UCSD-AML1 (cell line): ENCODE measurements at regions not wholly inside any gene's neighbourhood (a gene's known extent, or its start where the extent isn't known, plus 50 kb on each side); places are given as distances from the start of the nearest gene placed in this dataset.
A peak's percentile ranks its signal among the peaks of the same experiment; 100 is the strongest.
"Not testable (repeated sequence)": the region's sequence is repeated elsewhere in the genome, so short reads cannot be mapped to it uniquely, and the experiment has no call there.

Experiments used
- DNase-seq: peaks from one replicate; lab custom pipeline; 2025; ENCODE audit not compliant: unreplicated experiment; lab: John Stamatoyannopoulos, UW

DNA sequence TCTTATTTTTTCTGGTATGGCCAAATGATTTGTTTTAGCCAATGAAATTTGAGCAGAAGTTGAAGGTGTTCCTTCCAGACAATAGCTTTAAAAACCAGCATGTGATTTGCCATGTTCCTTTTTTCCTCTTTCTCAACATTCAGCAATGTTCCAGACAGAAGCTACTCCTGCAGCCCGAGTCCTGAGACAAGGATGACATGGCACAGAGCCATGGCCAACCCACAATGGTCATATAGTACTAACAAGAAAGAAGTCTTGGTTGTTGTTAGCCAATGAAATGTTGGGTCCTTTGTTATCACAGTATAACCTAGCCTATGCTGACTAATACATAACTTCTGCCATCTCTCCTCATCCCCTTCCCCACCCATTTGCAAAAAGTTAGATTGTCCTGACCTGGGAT lies 211.1 kb upstream of the STT3B start:
- DNase-seq: no peak

DNA sequence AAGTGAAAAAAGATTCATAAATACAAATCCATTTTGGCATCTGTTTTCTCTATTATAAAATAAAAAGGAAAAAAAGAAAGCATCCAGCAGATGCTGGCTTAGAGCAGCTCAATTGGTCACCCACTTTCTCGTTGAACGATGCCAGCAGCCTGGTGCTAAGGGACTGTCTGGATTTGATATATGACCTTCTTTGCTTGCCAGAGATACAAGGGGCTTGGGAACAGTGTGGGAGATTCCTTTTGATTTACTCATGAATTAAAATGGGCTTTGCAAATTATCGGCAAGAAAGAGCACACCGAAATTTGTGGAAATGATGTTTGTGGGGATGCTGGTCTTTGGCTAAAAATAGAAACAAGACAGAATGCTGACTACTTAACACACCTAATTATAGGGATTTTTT lies 210.3 kb upstream of the STT3B start:
- no peak for DNase-seq

DNA sequence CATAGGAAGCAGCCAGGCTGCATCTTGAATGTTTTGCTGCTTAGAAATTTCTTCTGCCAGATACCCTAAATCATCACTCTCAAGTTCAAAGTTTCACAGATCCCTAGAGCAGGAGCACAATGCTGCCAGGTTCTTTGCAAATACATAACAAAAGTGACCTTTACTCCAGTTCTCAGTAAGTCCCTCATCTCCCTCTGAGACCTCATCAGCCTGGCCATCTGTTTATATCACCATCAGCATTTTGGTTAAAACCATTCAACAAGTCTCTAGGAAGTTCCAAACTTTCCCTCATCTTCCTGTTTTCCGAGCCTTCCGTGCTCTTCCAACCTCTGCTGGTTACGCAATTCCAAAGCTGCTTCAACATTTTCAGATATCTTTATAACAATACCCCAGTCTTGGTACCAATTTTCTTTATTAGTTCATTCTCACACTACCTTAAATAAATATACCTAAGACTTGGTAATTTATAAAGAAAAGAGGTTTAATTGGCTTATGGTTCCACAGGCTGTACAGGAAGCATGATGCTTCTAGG lies 204.8 kb upstream of the STT3B start:
- not testable (repeated sequence) for DNase-seq

DNA sequence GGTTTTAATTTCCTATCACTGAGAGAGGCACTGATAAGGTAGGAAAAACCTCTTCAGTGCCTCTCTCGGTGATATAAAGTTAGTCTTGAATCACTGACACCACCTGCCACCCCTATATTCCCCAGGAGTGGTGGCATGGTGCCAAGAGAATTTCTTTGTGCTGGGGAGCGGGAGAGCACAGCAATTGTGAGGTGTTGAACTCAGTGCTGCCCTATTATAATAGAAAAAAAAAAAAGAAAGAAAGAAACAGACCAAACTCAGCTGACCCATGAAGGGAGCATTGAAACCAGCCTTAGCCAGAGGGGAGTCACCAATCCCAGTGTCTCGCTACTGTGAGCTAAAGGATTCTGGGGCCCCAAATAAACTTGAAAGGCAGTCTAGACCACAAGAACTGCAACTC lies 201.4 kb upstream of the STT3B start:
- DNase-seq: no peak

DNA sequence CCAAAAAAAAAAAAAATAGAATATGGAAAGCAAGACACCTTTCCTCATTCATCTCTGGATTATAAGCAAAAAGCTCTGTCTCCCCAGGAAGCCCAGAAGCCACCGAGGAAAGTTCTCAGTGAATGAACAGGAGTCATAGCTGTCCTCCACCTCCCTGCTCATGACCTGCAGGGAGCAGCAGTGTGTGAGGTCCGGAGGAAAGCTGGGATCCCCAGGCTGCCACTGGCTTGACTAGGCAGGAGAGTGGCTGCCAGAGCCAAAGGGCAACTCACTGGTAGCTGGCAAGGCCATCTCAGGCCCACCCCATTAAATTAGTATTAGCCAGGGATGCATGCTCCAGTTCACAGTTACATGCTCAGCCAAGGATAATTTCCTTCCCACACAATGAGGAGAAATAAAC lies 191.6 kb upstream of the STT3B start:
- peak; percentile 16 for DNase-seq

DNA sequence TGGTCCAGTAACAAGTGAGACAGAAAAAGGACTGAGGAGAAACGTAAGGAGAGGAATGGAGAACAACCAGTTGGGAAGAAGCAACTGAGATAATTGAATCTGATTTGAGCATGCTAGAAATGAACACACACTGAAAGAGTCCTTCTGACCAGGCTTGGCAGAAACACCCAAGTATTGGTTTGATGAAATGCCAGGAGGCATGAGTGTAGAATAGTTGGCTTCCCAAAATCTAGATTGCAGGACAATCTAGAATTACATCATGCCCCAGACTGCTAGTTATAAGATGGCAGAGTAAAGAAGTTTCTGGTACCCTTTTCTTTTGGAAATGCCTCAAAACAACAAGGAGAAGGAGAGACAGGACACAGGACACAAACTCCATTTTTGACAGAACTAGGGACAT lies 189.7 kb upstream of the STT3B start:
- DNase-seq: no peak

DNA sequence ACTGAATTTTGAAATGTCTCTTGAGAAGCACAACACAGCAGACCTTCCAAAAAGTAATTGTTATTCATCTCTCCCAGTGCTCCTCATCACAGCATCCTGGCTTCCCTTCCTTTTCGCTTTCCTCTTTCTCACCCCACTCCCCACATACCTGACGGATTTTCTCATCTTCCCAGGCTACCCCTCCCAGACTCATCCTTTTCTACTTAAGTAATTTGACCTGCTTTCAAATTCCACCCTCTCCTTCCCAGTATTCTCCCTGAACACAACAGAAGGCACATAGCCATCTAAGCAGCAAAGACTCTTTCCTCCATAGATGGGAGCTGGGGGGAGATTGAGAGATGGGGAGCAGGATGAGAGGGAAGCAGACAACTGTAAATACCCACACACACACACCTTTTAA lies 187.1 kb upstream of the STT3B start:
- no peak for DNase-seq

DNA sequence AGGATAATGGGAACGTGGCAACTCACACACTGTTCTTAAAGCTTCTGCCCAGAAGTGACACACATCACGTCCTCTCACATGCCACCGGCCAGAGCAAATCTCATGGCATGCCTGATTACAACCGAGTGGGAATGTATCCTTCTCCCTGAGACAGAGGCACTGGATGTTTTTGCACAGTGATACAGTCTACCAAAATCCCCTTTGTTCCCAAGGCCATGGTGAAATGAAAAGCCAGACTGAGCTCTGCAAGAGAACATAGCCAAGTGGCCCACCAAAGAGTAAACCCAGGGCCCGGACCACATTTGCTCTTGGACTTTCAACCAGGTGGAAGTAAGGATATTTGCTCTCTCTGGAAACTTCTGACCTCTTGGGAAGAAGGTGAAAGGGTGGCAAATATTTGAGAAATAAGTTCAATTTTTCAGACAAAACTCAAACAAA lies 186.2 kb upstream of the STT3B start:
- DNase-seq: no peak

DNA sequence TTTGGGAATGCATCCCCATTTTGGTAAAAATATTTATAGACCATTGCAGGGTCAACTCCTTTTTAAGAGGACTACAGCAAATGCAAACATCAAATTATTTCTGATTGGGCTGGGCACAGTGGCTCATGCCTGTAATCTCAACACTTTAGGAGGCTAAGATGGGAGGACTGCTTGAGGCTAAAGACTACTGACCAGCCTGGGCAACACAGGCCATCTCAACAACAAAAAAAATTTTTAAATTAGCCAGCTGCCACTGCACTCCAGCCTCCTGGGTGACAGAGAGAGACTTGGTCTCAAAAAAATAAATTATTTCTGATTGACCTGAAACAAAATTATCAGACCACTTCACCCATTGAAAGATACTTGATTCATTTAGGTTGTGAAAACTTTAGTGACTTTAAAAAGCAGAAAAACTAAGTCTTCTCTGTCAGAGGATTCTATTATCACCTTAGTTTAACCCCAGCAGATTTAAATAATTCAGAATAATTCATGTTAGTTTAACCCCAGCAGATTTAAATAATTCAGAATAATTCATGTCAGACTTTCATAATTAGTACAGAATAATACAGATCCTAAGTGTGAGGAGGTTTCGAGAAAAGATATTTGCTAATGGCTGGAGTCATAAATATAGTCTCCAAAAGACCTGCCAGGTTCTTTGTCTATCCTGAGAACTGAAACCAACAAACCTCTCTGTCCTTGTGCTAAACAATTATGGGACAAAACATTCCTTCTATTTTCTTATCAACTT lies 183.6 kb upstream of the STT3B start:
- DNase-seq: no peak

DNA sequence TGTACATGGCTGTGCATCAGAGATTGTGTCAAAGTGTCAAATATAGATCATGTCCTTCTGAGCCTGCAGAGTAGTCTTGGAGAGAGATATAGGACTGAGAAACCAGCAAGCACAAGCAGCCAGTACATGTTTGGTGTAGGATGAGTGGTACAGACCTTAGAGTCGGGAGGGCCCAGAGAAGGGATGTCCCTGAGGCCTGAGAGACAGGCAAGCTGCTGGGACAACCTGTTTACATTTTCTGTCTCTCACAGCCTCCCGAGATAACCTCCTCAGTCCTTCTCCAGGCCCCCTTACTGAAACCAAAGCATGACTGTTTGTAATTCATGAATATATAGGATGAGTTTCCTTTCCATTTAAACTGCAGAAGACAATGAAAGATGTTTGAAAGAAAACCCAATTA lies 182.4 kb upstream of the STT3B start:
- DNase-seq: no peak

DNA sequence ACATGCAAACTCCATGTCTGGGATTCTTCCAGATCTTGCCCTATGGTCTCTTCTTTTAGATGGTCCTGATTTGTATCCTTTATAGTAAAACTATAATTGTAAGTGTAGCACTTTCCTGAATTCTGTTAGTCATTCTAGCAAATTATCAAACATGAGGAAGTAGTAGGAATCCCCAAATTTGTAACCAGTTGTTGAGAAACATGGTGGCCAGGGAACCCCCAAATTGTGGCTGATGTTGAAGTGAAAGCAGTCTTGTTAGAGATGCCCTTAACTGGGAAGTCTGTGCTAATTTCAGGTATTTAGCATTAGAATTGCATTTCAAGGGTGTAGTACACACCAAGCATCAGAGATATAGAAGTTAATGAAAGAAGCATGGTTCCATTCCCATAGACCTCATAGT lies 180.4 kb upstream of the STT3B start:
- DNase-seq: no peak

DNA sequence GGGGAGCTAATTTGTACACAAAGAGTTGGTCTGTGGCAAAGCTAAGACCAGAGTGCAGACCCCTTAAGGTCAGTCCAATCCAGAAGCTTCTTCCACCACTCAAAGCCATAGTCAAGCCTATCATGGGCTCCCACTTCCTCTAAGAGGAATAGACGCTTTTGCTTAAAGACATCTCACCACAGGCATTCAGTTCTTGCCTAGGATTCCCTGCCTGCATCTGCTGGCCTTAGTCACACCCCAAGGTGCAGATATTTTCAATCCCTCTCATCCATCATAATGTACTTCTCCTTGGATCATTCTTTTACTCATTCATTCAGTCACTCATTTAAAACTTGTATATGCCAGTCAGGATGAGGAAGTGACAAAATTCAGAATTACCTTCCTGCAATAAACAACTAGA lies 179.6 kb upstream of the STT3B start:
- DNase-seq: no peak

DNA sequence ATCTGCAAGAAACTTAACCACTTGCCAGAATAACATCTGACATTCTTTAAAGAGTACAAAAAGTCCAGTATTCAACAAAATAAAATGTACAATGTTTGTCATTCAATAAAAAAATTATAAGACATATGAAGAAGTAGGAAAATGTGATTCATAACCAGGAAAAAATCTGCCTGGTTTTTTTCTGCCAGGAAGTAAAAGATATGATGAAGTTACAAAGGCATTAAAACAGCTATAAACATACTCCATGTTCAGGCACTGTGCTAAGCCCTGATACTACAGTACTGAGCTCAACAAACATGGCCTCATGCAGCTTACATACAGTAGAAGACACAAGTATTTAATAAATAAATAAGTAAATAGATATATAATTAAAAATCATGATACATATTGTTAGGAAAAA lies 178.4 kb upstream of the STT3B start:
- DNase-seq: no peak

DNA sequence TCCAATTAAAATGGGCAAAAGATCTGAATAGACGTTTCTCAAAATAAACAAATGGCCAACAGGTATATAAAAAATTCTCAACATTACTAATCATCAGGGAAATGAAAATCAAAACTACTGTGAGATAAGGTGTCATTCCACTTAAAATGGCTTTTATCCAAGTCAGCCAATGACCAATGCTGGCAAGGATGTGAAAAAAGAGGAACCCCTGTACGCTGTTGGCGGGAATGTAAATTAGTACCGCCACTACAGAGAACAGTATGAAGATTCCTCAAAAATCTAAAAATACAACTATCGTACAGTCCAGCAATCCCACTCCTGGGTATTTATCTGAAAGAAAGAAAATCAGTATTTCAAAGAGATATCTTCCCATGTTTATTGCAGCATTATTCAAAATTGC lies 176.9 kb upstream of the STT3B start:
- DNase-seq: no peak

DNA sequence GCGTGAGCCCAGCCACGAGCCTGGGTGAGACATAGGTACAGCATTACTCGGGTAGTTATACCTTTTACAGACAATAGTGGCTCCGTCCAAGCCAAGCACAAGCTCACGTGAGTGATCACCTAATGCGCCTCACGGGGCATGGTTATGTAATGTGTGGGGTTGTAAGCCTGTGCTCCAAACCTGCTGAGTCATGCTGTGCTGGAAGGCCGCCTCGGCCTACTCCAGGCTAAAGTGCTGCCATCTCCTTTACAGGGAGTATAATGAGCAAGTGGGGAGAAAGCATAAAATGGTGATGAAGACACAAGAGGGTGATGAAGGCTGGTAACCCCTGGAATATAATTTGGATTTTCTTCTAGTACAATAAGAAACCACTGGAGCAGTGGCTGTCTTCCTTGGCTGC lies 175.8 kb upstream of the STT3B start:
- no peak for DNase-seq

DNA sequence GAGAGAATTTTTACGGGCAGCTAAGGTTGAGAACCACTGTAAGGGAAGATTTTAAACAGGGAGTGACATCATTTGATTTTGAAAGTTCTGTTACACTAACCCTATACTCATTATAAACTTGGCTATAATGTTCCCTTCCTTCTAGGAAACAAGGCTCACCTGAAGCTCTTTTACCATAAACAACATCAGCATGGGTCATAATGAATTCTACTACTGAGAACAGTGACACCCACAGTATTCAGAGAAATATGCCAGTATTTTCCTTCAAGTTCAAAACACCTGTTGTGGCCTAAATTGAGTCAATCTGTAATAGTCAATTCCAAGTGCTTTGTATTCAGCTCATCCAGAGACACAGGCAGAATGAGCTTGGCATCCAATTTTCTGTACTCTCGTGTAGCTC lies 175.3 kb upstream of the STT3B start:
- no peak for DNase-seq

DNA sequence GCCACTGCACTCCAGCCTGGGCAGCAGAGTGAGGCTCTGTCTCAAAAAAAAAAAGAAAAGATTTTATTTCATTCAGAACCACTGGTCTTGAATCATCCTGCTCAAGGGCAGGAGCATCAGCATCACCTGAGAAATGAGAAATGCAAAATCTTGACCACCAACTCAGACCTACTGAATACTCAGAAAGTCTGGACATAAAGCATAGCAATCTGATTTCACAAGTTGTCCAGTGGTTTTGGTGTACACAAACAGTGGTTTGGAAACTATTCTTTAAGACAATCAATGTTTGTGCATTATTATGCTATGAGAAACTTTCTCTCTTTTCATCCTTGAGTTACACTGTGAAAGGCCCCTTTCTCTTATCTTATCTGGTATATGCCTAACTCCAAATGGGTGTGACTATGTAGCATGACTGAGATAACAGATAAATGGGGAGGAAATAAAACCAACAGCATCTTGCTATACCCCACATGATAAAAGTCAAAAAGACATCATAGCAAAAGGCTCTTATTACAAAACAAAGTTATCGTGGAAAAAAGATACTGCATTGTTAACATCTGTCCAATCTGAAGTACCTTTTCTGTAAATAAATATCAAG lies 174.2 kb upstream of the STT3B start:
- DNase-seq: no peak

DNA sequence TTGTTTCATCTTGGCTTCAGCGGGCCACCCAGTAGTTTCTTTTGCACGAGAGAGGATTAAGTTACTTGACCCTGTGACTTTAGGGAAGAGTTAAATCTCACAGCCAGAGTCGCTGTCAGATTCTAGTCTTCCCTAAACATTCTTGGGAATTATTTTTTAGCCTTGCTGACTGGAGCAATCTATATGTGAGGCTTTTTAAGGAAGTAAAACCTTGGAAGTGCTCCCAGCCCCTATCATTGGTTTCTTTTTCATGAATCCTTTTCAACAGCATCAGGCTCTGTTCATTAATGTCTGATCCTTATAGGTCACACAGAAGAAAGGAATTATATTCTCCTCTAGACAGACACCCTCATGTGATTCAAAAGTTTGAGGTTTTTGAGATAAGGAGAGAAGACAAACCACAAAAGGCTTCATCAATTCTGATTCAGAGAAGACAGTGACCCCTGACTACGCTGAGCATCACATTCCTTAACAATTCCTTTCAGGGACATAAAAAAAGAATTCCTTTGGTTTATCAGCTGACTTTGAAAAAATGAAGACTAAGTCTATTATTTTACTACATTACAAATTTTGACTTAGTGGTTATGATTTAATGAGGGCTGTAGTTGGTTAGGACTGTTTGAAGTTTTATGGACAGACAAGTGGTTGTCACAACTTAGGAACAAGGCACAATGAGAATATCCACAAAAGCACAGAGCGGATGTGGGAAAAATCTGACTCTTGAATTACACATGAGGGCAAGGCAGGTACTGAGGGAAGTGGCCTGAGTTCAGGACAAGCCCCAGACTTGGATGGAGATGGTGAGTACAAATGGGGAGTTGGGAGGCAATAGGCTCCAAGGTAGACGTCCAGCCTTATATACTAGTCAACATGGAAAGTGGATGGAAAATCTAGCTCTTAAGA lies 171.1 kb upstream of the STT3B start:
- no peak for DNase-seq

DNA sequence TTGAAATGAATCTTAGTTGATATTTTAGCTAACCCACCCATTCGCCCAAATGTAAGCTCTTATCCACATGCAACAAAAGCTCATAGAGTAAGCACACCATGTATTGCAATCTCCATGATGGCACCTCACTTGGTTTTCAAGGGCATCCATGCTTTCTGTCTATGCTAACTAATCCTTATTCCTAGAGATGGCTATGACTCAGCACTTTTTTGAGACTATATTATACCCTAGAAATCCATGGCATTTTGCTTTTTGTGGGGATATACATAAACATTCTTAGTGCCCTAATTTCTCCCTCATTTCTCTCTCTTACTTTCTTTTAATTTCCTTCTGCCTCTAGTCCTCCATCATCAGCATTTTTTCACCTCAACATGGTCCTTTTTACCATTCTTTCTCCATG lies 168.5 kb upstream of the STT3B start:
- no peak for DNase-seq

DNA sequence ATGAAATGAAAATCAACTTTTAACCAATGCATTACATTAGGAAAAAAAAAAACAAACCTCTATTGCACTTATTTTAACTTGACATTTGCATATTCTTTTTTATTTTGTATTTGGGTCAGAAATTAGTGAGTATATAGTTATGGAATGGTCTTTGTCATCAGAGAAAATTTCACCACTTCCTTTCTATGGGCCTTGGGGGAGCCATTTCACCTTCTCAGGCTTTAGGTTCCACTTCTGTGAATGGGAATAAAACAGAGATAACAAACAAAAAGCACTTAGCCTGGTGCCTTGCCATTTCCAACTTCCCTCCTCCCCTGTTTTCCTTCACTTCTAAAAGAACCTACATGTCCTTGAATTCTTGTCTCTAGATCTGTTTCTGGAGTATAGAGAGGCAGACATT lies 168.0 kb upstream of the STT3B start:
- no peak for DNase-seq

DNA sequence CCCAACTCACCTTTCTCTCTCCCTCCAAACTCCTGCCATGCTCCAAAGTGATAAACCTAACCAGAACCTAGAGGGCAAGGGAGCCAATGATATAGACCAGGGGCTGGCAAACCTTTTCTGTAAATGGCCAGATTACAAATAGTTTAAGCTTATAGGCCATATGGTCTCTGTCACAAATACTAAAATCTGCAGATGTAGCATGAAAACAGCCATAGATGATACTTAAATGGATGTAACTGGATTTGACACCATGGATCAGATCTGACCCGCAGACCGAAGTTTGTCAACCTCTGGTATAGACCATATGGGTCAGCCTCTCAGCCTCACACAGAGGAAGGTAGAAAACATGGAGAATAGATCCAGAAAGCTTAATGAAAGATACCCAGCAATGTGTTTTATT lies 165.2 kb upstream of the STT3B start:
- no peak for DNase-seq
